SH-SY5Y (cell line): ENCODE measurements at regions not wholly inside any gene's neighbourhood (a gene's known extent, or its start where the extent isn't known, plus 50 kb on each side); places are given as distances from the start of the nearest gene placed in this dataset.

Experiments
- GATA2 ChIP-seq: IDR thresholded peaks from 2 replicates; pipeline ENCODE4 v1.6.1; 2011; ENCODE audit warnings: mild to moderate bottlenecking, low read depth, low read length
- GATA3 ChIP-seq: IDR thresholded peaks from 2 replicates; pipeline ENCODE4 v1.6.1; 2011; ENCODE audit warnings: low read depth, mild to moderate bottlenecking, low read length, moderate library complexity

DNA sequence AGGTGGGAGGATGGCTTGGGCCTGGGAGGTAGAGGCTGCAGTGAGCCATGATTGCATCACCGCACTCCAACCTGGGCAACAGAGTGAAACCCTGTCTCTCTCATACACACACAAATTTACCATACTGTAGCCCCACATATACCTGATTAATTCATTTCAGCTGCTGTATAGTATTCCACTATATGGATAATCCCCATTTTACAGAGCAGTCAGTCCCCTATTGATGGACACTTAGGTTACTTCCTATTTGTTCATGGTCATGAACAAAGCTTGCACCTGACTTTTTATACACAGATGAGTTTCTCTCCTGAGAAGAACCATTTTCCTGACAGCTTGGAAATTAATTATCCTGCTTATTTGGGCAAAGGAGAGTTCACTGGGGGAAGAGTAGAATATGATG is 59.2 kb downstream of the EMX2 start:
- no peak for TF ChIP-seq GATA3
- TF ChIP-seq GATA2 = no peak

DNA sequence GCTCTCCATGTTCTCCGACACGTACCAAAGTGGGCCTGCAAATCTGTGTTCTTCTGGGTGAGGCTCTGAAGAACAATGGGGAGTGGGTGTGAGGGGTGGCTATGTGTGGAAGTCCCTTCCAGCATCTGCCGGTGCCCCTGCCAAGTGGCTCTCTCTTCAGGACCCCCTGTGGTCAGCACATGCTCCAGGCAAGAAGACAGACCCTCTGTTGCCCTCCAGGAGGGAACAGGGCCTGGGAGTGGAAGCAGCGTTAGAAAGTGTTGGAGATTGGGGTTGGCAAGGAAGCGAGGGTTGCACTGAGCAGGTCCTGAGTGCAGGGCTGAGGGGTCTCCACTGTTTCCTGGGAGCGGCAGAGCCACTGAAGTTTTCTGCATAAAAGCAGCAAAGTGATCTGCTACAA is 60.5 kb downstream of the EMX2 start:
- no peak for TF ChIP-seq GATA2

DNA sequence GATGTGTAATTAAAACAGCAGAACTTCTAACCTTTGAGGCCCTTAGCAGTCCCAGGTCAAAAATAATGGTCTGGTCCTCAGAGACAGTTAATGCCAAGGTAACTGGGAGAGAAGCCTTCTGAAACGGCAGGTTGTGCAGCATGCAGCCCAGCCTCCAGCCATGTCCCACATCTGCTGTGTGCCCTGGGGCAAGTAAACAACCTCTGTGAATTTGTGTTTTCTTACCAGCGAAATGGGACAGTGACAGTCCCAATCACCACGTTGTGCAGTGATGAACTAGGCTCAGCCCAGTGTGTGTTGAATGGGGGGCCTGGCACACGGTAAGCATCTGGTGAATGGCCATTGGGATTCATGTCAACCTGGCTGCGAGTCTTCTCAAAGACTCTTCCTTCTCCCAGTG is 61.2 kb downstream of the EMX2 start:
- TF ChIP-seq GATA2 (no peak), GATA3 (no peak)

DNA sequence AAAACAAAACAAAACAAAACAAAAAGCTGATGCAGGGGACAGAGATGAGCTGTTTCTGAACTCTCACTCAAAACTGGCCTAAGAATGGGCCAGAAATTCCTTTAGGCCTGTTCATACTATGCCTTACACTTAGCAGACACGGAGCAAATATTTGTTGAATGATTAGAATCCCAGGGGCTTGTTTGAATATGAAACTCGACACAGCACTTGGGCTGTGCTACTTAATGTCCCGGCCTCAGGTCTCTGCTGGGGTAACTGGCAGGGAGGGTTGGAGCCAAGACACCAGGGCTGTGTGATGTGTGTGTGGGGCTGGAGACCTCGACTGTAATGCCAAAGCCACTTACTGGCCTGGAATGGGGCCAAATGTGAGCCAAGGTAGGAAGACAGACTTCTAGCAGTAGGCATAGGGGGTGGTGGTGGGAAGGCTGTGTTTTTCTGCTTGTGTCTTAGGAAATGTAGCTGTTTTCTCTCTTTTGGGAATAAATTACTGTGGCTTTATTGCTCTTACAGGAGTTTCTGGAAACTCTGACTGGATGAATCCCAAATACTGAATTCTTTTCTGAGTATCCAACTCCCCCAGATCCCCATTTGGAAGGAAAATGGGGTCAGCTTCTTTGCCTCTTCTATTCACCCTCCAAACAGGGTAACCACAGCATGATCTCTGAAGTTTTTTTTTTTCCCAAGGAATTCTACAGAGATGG is 66.7 kb downstream of the EMX2 start:
- TF ChIP-seq GATA3 (no peak), GATA2 (no peak)

DNA sequence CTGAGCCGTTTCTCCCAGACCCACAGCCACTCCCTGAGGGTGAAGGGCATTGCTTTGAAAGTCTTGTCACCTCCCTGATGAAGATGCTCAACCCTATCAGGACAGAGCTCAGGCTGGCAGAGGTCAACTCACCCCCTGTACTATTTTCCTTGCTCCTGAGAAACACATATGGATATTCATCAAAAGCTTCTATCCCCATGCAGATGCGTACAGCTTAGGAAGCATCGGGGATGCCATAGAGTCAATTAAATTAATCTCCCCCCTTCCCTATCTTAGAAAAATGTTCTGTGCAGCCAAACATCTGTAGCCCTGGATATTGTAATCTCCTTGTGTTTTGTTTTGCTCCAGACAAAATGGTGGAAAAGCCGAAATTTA is 67.2 kb downstream of the EMX2 start:
- TF ChIP-seq GATA2 (no peak), GATA3 (no peak)

DNA sequence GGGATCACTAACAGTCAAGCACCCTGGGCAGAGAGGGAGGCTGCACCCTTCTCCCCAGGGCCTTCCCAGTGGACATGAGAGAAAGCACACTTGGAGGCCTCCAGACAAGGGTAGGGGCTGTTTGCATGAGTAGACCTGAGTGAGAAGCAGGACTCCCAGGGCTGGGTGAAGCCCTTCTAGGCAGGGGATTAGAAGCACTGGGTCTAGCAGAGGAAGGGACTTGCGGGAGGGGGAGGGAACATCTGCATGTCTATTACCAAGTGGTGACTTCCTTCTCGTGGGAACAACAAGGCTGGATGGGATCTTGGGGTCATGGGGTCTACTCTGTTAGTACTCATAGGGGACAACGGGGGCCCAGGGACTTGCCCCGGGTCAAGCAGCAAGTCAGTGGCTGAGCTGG is 67.8 kb downstream of the EMX2 start:
- TF ChIP-seq GATA2 (no peak), GATA3 (no peak)

DNA sequence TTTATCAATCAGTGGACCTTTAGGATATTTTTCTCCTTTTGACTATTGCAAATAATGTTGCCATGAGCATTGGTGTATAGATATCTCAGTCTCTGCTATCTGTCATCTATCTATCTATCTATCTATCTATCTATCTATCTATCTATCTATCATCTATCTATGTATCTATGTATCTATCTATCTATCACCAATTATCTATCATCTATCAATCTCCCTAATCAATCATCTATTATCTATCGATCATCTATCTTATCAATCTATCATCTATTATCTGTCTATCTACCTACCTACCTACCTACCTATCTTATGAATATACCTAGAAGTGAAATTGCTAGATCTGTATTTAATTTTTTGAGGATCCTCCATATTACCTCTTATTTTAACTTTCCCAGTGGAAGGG is 69.6 kb downstream of the EMX2 start:
- no peak for TF ChIP-seq GATA3
- TF ChIP-seq GATA2 = no peak

DNA sequence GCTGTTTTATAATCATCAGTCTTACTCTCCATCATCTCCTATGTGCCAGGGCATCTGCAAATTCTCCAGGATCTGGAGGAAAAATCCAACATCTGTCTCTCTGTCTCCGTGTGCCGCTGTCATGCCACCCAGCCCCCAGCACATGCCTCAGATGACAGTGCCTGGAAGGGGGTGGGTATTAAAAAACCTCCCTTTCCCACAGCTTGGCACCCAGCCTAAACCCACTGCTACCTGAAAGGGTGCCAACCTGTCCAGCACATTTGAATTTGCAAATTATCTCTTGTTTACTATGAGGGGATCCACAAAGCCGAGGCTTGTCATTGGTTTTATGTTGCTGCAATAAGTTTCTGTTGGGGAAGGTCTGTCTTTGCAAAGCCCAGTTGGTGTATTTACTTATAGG is 73.1 kb downstream of the EMX2 start:
- TF ChIP-seq GATA2 (no peak), GATA3 (no peak)

DNA sequence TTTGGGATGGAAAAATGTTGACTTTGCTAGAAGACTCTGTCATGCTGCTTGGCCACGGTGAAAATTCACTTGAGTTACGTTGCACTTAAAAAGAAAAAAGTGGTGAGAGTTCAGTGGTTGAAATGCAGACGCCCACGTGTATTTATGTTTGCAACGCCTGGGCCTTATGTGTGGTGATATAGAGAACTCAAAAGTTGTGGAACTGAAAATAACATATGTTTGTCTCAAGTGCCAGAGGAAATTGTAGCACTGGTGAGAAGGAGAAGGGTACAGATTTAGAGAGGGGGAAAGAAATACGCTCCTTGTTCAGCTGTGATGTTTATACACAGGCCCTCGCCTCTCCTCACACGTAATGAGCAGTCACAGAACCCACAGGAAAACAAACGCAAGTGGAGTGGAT is 73.6 kb downstream of the EMX2 start:
- TF ChIP-seq GATA2 (no peak), GATA3 (no peak)

DNA sequence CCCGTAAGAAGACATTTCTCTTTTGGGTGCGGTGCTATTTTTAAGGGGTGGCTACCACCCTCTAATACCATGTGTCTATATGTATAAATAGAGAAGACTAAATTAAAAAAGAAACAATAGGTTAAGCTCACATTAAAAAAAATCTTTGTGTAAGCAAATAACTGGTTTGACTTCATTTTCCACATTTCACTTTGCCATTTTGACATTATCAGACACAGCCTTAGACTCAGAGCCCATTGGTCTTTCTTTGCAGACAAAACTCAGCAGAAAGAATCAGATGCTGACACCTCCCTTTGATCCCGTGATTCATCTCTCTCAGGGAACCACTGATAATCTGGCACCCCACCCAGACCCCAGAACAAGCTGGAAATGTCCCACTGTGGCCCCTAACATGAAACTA is 74.5 kb downstream of the EMX2 start:
- TF ChIP-seq GATA3 (no peak), GATA2 (no peak)

DNA sequence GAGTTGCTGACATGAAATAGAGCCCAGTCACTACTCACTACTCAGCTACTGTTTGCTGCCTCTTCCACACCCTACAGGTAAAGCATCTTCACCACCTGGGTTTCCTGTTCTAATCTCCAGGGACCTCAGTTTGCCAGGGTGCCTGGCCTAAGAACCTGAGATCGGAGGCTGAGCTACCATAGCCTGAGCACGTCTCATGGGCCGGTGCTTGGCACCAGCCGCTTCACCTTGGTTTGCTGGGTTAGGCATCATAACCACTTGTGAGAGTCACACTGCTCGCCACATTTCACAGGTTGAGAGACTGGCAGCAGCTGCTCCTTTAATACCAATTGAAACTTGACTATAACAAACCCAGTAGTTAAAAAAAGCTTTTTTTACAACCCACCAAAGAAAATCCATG is 75.1 kb downstream of the EMX2 start:
- TF ChIP-seq GATA2 (no peak), GATA3 (no peak)

DNA sequence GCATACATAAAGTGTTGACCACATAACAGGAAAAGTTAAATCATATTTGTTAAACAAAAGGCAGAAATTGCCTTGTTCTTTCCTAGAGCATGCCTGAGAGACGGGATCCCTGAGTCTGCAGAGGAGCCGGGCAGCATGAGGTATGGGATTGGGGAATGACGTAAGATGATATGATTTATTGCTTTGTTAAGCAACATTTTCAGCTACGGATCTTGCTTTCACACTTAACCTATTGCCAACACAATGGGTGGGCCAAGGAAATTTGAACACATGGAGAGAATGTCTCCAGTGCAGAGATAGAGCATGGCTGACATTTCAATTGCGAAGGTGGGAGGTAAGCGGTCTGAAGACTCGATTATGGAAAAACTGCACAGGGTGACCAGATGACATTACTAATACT is 76.7 kb downstream of the EMX2 start:
- TF ChIP-seq GATA2 = no peak

DNA sequence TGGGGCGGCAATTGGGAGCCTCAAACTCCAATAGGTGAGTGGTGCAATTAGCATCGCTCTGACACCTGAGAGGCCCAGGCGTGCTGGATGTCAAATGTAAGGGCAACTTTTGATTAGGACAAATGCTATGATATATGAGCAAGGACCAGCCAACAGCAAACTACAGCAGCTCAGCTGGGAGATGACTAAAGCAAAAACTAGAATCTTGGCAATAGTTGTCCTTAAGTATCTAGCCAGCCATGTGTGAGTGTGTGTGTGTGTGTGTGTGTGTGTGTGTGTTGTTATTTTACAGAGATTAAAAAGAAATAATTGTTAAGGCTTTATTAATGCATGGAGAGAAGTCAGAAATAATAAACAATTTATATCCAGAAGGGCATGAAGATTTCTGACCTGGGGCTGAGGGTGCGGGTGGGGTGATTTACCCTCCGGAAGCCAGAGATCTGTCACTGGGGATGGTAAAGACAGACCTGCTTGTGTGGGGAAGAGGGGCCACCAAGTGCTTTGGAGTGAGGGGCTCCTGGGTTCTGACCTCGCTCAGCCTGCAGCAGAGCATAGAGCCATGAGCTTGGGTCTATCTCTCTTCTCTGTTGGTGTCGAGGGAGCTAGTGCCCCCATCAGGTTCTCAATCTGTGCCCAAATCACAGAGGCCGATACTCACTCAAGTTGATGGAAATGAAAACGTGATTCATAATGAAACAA is 77.3 kb downstream of the EMX2 start:
- TF ChIP-seq GATA2 (no peak), GATA3 (no peak)

DNA sequence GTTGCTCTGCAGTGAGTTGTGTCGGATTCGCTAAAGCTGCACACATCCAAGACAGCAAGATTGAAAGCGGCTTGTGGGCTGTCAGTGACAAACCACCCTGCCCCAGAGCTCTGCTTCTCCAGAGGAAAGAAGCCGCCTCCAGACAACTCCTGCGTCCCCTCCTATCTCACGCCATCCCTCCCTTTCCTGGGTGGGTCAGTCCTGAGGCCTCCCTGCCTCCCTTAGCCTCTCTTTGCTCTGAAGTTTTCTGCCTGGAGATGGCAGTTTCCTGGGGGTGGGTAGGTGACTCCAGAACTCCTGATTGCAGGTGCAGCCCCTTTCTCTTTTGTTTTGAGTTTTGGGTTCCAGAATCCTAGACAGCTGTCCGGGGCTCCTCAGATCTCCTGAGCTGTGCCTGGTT is 78.7 kb downstream of the EMX2 start:
- TF ChIP-seq GATA2 (no peak), GATA3 (no peak)

DNA sequence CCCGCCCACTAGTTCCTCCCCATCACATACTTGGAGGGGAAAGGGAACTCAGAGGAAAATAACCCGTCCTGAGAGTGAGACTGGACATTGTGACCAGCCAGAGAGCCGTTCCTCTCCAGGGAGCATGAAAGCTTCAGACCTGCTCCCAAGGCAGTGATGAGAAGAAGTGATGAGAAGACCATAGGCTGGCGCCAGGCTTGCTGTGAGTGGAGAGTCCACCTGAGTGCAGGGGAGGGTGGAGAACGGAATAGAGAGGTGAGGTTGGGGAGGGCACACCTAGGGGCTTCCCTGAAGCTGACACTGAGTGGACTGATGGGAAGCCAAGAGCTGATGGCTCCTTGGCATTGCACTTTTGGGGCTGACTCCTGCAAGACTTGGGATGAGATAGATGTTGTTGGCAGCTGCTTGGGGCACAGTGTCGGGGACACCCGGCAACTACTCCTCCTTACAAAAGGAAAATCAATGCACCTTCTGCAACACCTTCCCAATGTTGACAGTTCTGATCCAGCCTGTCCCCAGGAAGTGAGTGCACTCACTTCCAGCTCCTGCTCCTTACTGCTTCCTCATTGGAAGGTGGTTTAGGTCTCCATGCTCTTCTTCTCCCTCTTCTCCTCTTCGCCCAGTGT is 79.4 kb downstream of the EMX2 start:
- TF ChIP-seq GATA3 = no peak
- no peak for TF ChIP-seq GATA2

DNA sequence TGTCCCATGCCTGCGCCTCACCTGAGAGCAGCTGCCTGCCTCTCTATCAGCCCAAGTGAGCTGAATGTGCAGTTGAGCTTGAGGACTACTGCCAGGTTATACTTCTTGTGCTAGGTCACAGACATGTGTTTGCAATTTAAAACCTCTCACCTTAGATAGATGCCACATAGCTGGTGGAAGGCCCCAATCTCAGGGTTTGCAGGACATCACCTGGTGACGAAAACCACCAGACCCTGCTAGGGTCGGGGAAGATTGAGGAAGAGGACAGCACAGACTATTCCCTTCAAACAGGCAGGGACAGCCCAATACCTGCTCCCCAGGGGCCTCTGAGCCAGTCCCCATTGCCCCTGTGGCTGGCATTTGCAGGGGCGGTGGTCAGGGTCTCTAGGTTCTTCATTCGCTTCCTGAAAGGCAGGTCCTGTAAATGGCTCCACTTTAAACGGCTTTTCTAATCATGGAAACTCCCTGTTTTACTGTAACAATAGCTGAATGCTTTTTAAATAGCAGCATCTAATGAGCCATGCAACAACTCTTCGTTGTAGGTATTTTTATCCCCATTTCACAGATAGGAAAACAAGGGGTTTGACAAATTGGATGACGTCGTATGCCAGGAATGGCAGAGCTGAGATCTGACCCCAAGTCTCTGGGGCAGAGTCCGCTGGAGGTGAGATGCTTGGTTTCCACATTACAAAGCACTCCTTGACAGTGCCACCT is 80.1 kb downstream of the EMX2 start:
- TF ChIP-seq GATA2 = no peak
- no peak for TF ChIP-seq GATA3
